22Rv1 (cell line): ENCODE measurements at regions not wholly inside any gene's neighbourhood (a gene's known extent, or its start where the extent isn't known, plus 50 kb on each side); places are given as distances from the start of the nearest gene placed in this dataset.

Experiments used
- CTCF ChIP-seq: fragments of 450-650 bp; IDR thresholded peaks from 2 replicates; pipeline ENCODE4 v1.5.1; 2017; ENCODE audit warnings: mild to moderate bottlenecking
- ZFX ChIP-seq: fragments of 450-650 bp; IDR thresholded peaks from 2 replicates; pipeline ENCODE4 v1.6.1; 2017; ENCODE audit warnings: antibody characterized with exemption, borderline replicate concordance

DNA sequence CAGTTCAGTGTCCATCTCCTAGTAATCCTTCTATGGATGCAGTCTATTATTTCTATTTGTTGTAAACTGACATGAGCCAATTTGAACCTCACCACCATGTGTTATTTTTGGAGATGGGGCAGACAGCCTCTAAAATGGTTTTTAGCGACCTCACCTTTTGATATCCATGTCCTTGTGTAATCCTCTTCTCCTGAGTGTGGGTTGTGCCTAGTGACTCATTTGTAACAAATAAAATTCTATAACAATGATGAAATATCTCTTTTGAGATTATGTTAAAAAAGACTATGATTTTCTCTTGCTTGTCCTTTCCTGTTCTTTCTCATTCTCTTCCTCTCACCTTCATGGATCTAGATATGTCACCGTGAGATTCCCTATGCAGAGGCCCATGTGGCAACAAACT lies 554.6 kb upstream of the ANO3 start:
- no peak for TF ChIP-seq CTCF
- no peak for TF ChIP-seq ZFX
